Common myeloid progenitor, CD34-positive (primary cell): ENCODE measurements at regions not wholly inside any gene's neighbourhood (a gene's known extent, or its start where the extent isn't known, plus 50 kb on each side); places are given as distances from the start of the nearest gene placed in this dataset.

Experiments used
- CTCF ChIA-PET: fragments of 350-600 bp; sonication (Branson Sonifier 250); formaldehyde crosslinking; loops from one replicate; lab custom pipeline; 2021; ENCODE audit warnings: antibody characterized with exemption; lab: Charles Lee
- POLR2A ChIA-PET: fragments of 350-600 bp; sonication (Branson Sonifier 250); formaldehyde crosslinking; loops from one replicate; lab custom pipeline; 2021; ENCODE audit warnings: antibody characterized with exemption; lab: Charles Lee
- DNase-seq, 3 donors: peaks; one replicate each; pipeline versions ENCODE4 v3.0.0 to v3.0.0-alpha.2; 2013
- H3K27ac ChIP-seq, 2 experiments: 1 replicate in 1 of 2; 2 replicates in 1 of 2; pipeline ENCODE4 v1.7.0; 2013; ENCODE audit warnings: inconsistent platforms in 2 of 2, low read length in 2 of 2, mild to moderate bottlenecking in 2 of 2, low read depth in 1 of 2, moderate library complexity in 1 of 2; ENCODE audit not compliant: severe bottlenecking in 2 of 2, insufficient read depth in 1 of 2, poor library complexity in 1 of 2
- H3K27me3 ChIP-seq, 5 experiments: replicated peaks in 2 of 5; 1 replicate in 3 of 5; 2 replicates in 2 of 5; pipeline versions ENCODE4 v1.6.1 to v1.7.0; 2013; ENCODE audit warnings: low read length in 4 of 5, mild to moderate bottlenecking in 2 of 5, moderate library complexity in 2 of 5, inconsistent platforms in 1 of 5; ENCODE audit not compliant: insufficient read depth in 5 of 5, control insufficient read depth in 4 of 5
- H3K36me3 ChIP-seq, 4 experiments: 1 replicate in 2 of 4; 2 replicates in 2 of 4; pipeline versions ENCODE4 v1.6.1 to v1.7.0; 2013; ENCODE audit warnings: low read length in 3 of 4, control low read depth in 1 of 4, mild to moderate bottlenecking in 1 of 4; ENCODE audit not compliant: control insufficient read depth in 4 of 4, insufficient read depth in 4 of 4
- H3K4me1 ChIP-seq, 4 experiments: 1 replicate in 3 of 4; 2 replicates in 1 of 4; pipeline versions ENCODE4 v1.6.1 to v1.7.1; 2013; ENCODE audit warnings: low read length in 3 of 4, mild to moderate bottlenecking in 3 of 4, control low read depth in 1 of 4, inconsistent platforms in 1 of 4, moderate library complexity in 1 of 4; ENCODE audit not compliant: control insufficient read depth in 4 of 4, insufficient read depth in 4 of 4; ENCODE audit errors: control extremely low read depth in 1 of 4
- H3K4me3 ChIP-seq, 7 experiments: 1 replicate in 4 of 7; 2 replicates in 3 of 7; pipeline versions ENCODE4 v1.5.1 to v1.7.0; 2013; ENCODE audit warnings: mild to moderate bottlenecking in 7 of 7, low read length in 6 of 7, moderate library complexity in 6 of 7, inconsistent platforms in 2 of 7, low read depth in 2 of 7, control low read depth in 1 of 7; ENCODE audit not compliant: insufficient read depth in 4 of 7, control insufficient read depth in 1 of 7; ENCODE audit errors: extremely low read depth in 1 of 7
- H3K9me3 ChIP-seq, 5 experiments: 1 replicate in 4 of 5; 2 replicates in 1 of 5; pipeline versions ENCODE4 v1.6.1 to v1.7.1; 2013; ENCODE audit warnings: low read length in 4 of 5, mild to moderate bottlenecking in 2 of 5, inconsistent platforms in 1 of 5, low read depth in 1 of 5, moderate library complexity in 1 of 5; ENCODE audit not compliant: control insufficient read depth in 4 of 5, insufficient read depth in 2 of 5; ENCODE audit errors: control extremely low read depth in 1 of 5
- WGBS: methylation state at CpG from one replicate; pipeline ENCODE4 v1.1.5; 2013; ENCODE audit not compliant: insufficient coverage; 5-methylcytosine and 5-hydroxymethylcytosine counted together

DNA sequence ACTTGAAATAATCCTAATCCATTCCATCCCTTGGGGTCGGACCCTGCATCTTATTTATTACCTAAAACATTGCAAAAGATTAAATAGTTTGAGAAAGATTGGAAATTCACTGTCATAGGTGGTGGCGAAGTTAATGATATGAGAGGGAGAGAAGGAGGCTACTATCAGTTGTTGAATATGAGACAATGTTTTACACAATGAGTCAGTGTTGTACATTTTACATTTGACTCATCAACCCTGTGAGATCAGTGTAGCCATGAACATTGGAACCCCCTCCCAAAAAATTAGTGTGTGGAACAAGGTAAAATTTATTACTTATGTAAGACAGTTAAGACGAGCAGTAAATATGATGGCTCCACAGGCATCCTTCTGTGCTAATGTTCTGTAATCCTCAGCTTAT is 384.3 kb downstream of the MCTP2 start:
- Histone ChIP-seq H3K4me1 (peaks cover 0 to 3% (median 0%) of the 10 kb centered on the region in 4 experiments), H3K36me3 (no peaks in the 10 kb centered on the region), H3K9me3 (peaks cover 0 to 14% (median 4%) of the 10 kb centered on the region in 5 experiments), H3K4me3 (no peak overlapping the region), H3K27ac (no peak overlapping the region), H3K27me3 (peaks cover 0 to 80% (median 48%) of the 10 kb centered on the region in 5 experiments)
- WGBS = no CpG with 5 or more reads among the region's 3 CpGs
- ChIA-PET CTCF (interaction anchor here (1.0 to 1.2 kb wide), 2 partner anchors 54 to 87 kb away, joined by 3 read pairs; no protein-coding TSS in a partner anchor), POLR2A (no interaction called here)
- no peak for DNase-seq

DNA sequence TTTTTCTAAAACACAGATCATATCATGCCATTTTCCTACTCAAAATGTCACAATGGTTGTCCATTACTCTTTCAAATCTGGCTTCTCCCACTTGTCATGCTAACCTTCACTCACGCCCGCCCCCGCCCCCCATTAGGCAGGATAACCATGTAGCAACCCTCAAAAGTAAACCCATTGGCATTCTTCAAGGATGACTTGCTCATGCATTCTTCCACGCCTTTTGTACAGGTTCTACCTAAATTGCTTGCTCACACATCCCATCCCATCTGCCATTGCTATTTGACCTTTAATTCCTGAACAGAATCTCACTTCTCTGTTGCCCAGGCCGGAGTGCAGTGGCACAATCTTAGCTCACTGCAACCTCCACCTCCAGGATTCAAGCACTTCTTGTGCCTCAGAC is 389.3 kb downstream of the MCTP2 start:
- CTCF ChIA-PET = interaction anchor here (4.2 kb wide), 1 partner anchor 37 kb away, joined by 19 read pairs; no protein-coding TSS in a partner anchor
- peaks cover 2 to 80% (median 28%) of the 10 kb centered on the region in 5 experiments for H3K27me3 ChIP-seq
- no peak for DNase-seq
- no peak overlapping the region for H3K4me3 ChIP-seq
- no peak overlapping the region for H3K27ac ChIP-seq
- WGBS = 100% methylated on average over 5 of the region's 5 CpGs
- POLR2A ChIA-PET = no interaction called here
- no peaks in the 10 kb centered on the region for H3K4me1 ChIP-seq
- H3K9me3 ChIP-seq = peaks cover 0 to 13% (median 4%) of the 10 kb centered on the region in 5 experiments
- H3K36me3 ChIP-seq = no peaks in the 10 kb centered on the region

DNA sequence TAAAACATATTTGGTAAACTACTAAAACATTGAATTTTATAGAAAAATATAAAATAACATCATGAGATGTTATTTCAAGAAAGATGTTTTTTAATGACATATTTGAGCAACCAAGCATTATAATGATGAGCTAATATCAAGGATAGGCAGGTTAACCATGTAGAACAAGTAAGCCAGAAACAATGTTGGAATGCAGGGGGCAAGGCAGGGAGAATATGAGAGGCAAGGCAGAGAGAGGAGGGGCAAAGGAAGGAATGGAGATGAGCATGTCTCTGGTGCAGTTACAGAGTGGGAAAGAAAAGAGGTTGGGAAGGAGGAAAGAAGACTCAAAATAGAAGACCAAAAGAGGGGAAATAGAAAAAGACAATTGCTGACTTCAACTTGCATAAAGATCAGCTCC is 390.4 kb downstream of the MCTP2 start:
- no peaks in the 10 kb centered on the region for H3K36me3 ChIP-seq
- no peak overlapping the region for H3K4me3 ChIP-seq
- ChIA-PET CTCF (interaction anchor here (0.8 to 4.2 kb wide), 2 partner anchors 29 to 38 kb away, joined by 3 to 19 read pairs; no protein-coding TSS in a partner anchor), POLR2A (no interaction called here)
- peaks cover 0 to 8% (median 0%) of the 10 kb centered on the region in 5 experiments for H3K9me3 ChIP-seq
- peaks cover 2 to 74% (median 23%) of the 10 kb centered on the region in 5 experiments for H3K27me3 ChIP-seq
- DNase-seq = no peak
- H3K4me1 ChIP-seq = no peaks in the 10 kb centered on the region
- no peak overlapping the region for H3K27ac ChIP-seq

DNA sequence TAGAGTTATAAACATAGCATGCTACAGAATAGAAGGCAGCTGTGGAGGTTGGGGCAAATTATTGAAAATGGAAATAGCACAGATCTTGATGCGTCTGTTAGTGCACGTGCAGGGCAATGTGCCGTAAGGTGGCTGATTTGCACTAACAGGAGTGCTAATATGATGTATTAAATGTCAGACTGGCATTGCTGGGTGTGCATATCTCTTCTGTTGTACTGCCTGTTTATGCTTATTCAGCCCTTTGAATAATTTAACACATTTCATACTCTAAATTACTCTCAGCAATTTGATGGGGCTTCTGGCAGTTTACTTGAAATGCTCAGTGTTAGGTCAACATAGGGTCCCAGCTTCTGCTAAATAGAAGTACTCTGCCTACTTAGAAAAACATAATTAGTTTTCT is 395.6 kb downstream of the MCTP2 start:
- Histone ChIP-seq H3K27ac (no peak overlapping the region), H3K4me1 (peaks cover 0 to 12% (median 9%) of the 10 kb centered on the region in 4 experiments), H3K4me3 (no peak overlapping the region), H3K27me3 (peaks cover 2 to 80% (median 19%) of the 10 kb centered on the region in 5 experiments), H3K36me3 (no peaks in the 10 kb centered on the region), H3K9me3 (peaks cover 0 to 6% (median 0%) of the 10 kb centered on the region in 5 experiments)
- 100% methylated on average over 3 of the region's 3 CpGs for WGBS
- POLR2A ChIA-PET = no interaction called here
- DNase-seq = no peak
- CTCF ChIA-PET = no interaction called here

DNA sequence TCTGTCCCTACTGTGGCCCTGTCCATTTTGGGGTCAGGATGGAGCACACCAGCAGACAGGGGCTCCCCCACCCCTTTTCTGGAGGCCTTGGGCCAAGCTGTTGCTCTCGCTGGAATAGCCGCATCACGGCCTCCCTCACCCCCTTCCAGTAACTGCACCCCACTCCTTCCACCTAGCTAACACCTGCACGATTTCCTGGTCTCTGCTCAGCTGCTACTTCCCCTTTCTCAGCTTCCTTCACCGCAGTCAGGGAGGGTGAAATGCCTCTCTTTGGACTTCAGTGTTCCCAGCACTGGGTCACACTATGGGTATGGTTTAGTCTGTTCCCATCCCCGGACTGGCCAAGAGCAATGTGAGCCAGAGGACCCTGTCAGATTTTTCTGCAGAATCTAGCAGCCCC is 400.2 kb downstream of the MCTP2 start:
- ChIA-PET CTCF (interaction anchor here (0.8 to 4.9 kb wide), 4 partner anchors 38 to 56 kb away, joined by 3 to 22 read pairs (median 4); no protein-coding TSS in a partner anchor), POLR2A (no interaction called here)
- Histone ChIP-seq H3K4me1 (peaks cover 0 to 14% (median 12%) of the 10 kb centered on the region in 4 experiments), H3K27me3 (peaks cover 3 to 80% (median 22%) of the 10 kb centered on the region in 5 experiments), H3K27ac (no peak overlapping the region), H3K9me3 (no peaks in the 10 kb centered on the region), H3K4me3 (peak overlapping the region in 1 of 7 experiments; percentile 14), H3K36me3 (no peaks in the 10 kb centered on the region)
- DNase-seq = peak; percentile 44 to 82 (median 75)
- WGBS = 0% methylated on average over 4 of the region's 6 CpGs

DNA sequence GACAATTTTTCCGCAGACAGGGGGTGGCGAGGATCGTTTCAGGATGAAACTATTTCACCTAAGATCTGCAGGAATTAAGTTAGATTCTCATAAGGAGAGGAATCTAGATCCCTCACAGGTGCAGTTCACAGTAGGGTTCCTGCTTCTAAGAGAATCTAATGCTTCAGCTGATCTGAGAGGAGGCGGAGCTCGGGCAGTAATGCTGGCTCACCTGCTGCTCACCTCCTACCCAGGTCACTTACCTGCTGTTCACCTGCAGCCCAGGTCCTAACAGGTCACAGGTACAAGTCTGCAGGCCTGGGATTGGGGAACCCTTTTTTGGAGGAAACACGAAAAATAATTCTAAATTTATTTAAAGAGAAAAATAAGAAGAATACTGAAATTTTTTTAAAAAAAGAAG is 406.8 kb downstream of the MCTP2 start:
- CTCF ChIA-PET = no interaction called here
- POLR2A ChIA-PET = no interaction called here
- Histone ChIP-seq H3K27ac (no peak overlapping the region), H3K4me3 (no peak overlapping the region), H3K9me3 (no peaks in the 10 kb centered on the region), H3K36me3 (no peaks in the 10 kb centered on the region), H3K4me1 (no peaks in the 10 kb centered on the region), H3K27me3 (peaks cover 7 to 83% (median 19%) of the 10 kb centered on the region in 5 experiments)
- WGBS = 86% methylated on average over 5 of the region's 6 CpGs
- DNase-seq = no peak

DNA sequence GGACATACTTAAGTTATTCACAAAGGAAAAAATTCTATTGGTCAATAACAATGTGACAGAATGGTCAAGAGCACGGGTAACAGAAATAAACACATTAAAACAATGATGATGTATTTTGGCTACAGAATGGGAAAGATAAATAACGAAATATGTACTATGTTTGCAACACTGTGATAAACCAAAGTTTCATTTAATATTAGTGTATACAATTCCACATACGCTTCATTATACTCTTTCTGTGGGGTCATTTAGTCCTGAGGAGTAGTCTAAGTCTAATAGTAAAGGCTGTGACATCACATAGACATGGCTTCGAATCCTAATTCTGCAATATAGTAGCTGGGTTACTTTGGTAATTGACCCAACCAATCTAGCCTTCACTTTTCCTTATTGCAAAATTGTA is 408.3 kb downstream of the MCTP2 start:
- CTCF ChIA-PET = no interaction called here
- Histone ChIP-seq H3K4me3 (no peak overlapping the region), H3K36me3 (no peaks in the 10 kb centered on the region), H3K27ac (no peak overlapping the region), H3K9me3 (no peaks in the 10 kb centered on the region), H3K4me1 (no peaks in the 10 kb centered on the region), H3K27me3 (peaks cover 4 to 78% (median 16%) of the 10 kb centered on the region in 5 experiments)
- POLR2A ChIA-PET = no interaction called here
- no CpG with 5 or more reads among the region's 4 CpGs for WGBS
- no peak for DNase-seq
